ENCODE measurements at regions not wholly inside any gene's neighbourhood (a gene's known extent, or its start where the extent isn't known, plus 50 kb on each side); places are given as distances from the start of the nearest gene placed in this dataset.

- DNase-seq = no peak
Measured at GRCh38 chr9:84179531-84179930, 161.0 kb downstream of the SLC28A3 start.

GRCh38 chr9:84187090-84187489 lies 153.5 kb downstream of the SLC28A3 start:
- DNase-seq = no peak

GRCh38 chr9:84189904-84190303 lies 150.7 kb downstream of the SLC28A3 start:
- DNase-seq = no peak

- DNase-seq = no peak
Measured at GRCh38 chr9:84190411-84190810, 150.1 kb downstream of the SLC28A3 start.

GRCh38 chr9:84206801-84207370 lies 133.7 kb downstream of the SLC28A3 start:
- no peak for DNase-seq

- DNase-seq = peak; percentile 32
Measured at GRCh38 chr9:84207491-84207951, 133.0 kb downstream of the SLC28A3 start.

- no peak for DNase-seq
Measured at GRCh38 chr9:84212246-84212645, 128.3 kb downstream of the SLC28A3 start.

- no peak for DNase-seq
Measured at GRCh38 chr9:84212982-84213381, 127.6 kb downstream of the SLC28A3 start.

- DNase-seq = no peak
Measured at GRCh38 chr9:84216151-84216550, 124.4 kb downstream of the SLC28A3 start.

- no peak for DNase-seq
Measured at GRCh38 chr9:84218322-84218721, 122.2 kb downstream of the SLC28A3 start.

- DNase-seq = no peak
Measured at GRCh38 chr9:84224246-84224645, 116.3 kb downstream of the SLC28A3 start.
